Fibroblast of lung (primary cell): ENCODE measurements at regions not wholly inside any gene's neighbourhood (a gene's known extent, or its start where the extent isn't known, plus 50 kb on each side); places are given as distances from the start of the nearest gene placed in this dataset.

Source experiments
- DNase-seq, 2 donors: peaks; one replicate each; pipeline versions ENCODE4 v3.0.0 to v3.0.0-alpha.2; 2010; ENCODE audit warnings: low read depth in 2 of 2
- H2AFZ ChIP-seq: 2 replicates; pipeline ENCODE4 v1.5.1; 2012; ENCODE audit warnings: low read length, control low read depth, inconsistent platforms
- H3K27ac ChIP-seq: 2 replicates; pipeline ENCODE4 v1.5.1; 2011; ENCODE audit warnings: low read length, control low read depth; ENCODE audit not compliant: insufficient read depth
- H3K27me3 ChIP-seq: 2 replicates; pipeline ENCODE4 v1.5.1; 2011; ENCODE audit warnings: mild to moderate bottlenecking, low read length; ENCODE audit not compliant: control insufficient read depth, insufficient read depth
- H3K36me3 ChIP-seq: 2 replicates; pipeline ENCODE4 v1.5.1; 2011; ENCODE audit warnings: low read length; ENCODE audit not compliant: control insufficient read depth, insufficient read depth
- H3K4me1 ChIP-seq: 2 replicates; pipeline ENCODE4 v1.5.1; 2011; ENCODE audit warnings: low read length; ENCODE audit not compliant: control insufficient read depth, insufficient read depth; ENCODE audit errors: extremely low read depth
- H3K4me2 ChIP-seq: 2 replicates; pipeline ENCODE4 v1.5.1; 2011; ENCODE audit warnings: low read length, control low read depth; ENCODE audit not compliant: insufficient read depth; ENCODE audit errors: extremely low read depth
- H3K4me3 ChIP-seq, 4 experiments: fragments of 200-600 bp in 1 of 4; sonication (generic) in 1 of 4; replicated peaks in 1 of 4; 2 replicates each; pipeline ENCODE4 v1.5.1; 2011 to 2016; ENCODE audit warnings: low read length in 4 of 4, low read depth in 3 of 4, mild to moderate bottlenecking in 3 of 4, control low read depth in 2 of 4, inconsistent platforms in 1 of 4, mixed read lengths in 1 of 4; ENCODE audit not compliant: insufficient read depth in 1 of 4; ENCODE audit errors: control extremely low read depth in 1 of 4
- H3K79me2 ChIP-seq: 2 replicates; pipeline ENCODE4 v1.5.1; 2012; ENCODE audit warnings: mild to moderate bottlenecking, low read length, inconsistent platforms; ENCODE audit not compliant: control insufficient read depth, insufficient read depth
- H3K9ac ChIP-seq: 2 replicates; pipeline ENCODE4 v1.5.1; 2011; ENCODE audit warnings: mild to moderate bottlenecking, low read length, control low read depth; ENCODE audit not compliant: insufficient read depth
- H3K9me3 ChIP-seq: 2 replicates; pipeline ENCODE4 v1.5.1; 2012; ENCODE audit warnings: low read depth, low read length; ENCODE audit not compliant: control insufficient read depth, insufficient read depth
- H4K20me1 ChIP-seq: 2 replicates; pipeline ENCODE4 v1.5.1; 2011; ENCODE audit warnings: low read length; ENCODE audit not compliant: control insufficient read depth, insufficient read depth; ENCODE audit errors: extremely low read depth
- CTCF ChIP-seq, 2 donors: IDR thresholded peaks in 1 of 2; conservative IDR thresholded peaks in 1 of 2; 1 replicate in 1 of 2; 2 replicates in 1 of 2; pipeline ENCODE4 v1.5.1; 2011 to 2012; ENCODE audit warnings: low read length in 2 of 2, control low read depth in 1 of 2, inconsistent platforms in 1 of 2, low read depth in 1 of 2, mild to moderate bottlenecking in 1 of 2
- EZH2 ChIP-seq: IDR thresholded peaks from 2 replicates; pipeline ENCODE4 v1.5.1; 2012; ENCODE audit warnings: low read length, control low read depth, mild to moderate bottlenecking; ENCODE audit errors: missing control alignments

GRCh38 chr5:17401470-17402288, 96.4 kb upstream of the TAF11L2 start:
- Histone ChIP-seq H3K4me2 (no peak overlapping the region), H4K20me1 (no peaks in the 10 kb centered on the region)
- TF ChIP-seq EZH2, result no peak
- TF ChIP-seq CTCF (conservative IDR thresholded peaks at IDR 0.05 in 1 of 2, IDR thresholded peaks at IDR 0.05 in 1 of 2; ENCODE audit: low read depth in 1 of 2, low read length in 2 of 2), result no peak

GRCh38 chr5:17402289-17403121, 95.5 kb upstream of the TAF11L2 start:
- H2AFZ ChIP-seq, result no peak overlapping the region
- H3K9ac ChIP-seq, result no peak overlapping the region

More at GRCh38 chr5:17401470-17402288, 96.4 kb upstream of the TAF11L2 start:
- Histone ChIP-seq H3K4me3 (no peak overlapping the region), H3K4me1 (peaks cover 9% of the 10 kb centered on the region), H3K27ac (no peak overlapping the region), H3K9ac (no peak overlapping the region), H3K9me3 (no peaks in the 10 kb centered on the region), H3K27me3 (no peaks in the 10 kb centered on the region), H2AFZ (no peak overlapping the region), H3K36me3 (no peaks in the 10 kb centered on the region), H3K79me2 (no peaks in the 10 kb centered on the region)
- DNase-seq, result no peak

More at GRCh38 chr5:17402289-17403121, 95.5 kb upstream of the TAF11L2 start:
- TF ChIP-seq EZH2 (no peak), CTCF (conservative IDR thresholded peaks at IDR 0.05 in 1 of 2, IDR thresholded peaks at IDR 0.05 in 1 of 2; ENCODE audit: low read depth in 1 of 2, low read length in 2 of 2) (no peak)
- Histone ChIP-seq H3K4me1 (peaks cover 9% of the 10 kb centered on the region), H3K27me3 (no peaks in the 10 kb centered on the region), H3K9me3 (no peaks in the 10 kb centered on the region), H3K79me2 (no peaks in the 10 kb centered on the region), H3K4me3 (no peak overlapping the region), H3K4me2 (no peak overlapping the region), H3K36me3 (no peaks in the 10 kb centered on the region), H3K27ac (no peak overlapping the region), H4K20me1 (no peaks in the 10 kb centered on the region)
- DNase-seq, result no peak
